ENCODE measurements at regions not wholly inside any gene's neighbourhood (a gene's known extent, or its start where the extent isn't known, plus 50 kb on each side); places are given as distances from the start of the nearest gene placed in this dataset.

DNA sequence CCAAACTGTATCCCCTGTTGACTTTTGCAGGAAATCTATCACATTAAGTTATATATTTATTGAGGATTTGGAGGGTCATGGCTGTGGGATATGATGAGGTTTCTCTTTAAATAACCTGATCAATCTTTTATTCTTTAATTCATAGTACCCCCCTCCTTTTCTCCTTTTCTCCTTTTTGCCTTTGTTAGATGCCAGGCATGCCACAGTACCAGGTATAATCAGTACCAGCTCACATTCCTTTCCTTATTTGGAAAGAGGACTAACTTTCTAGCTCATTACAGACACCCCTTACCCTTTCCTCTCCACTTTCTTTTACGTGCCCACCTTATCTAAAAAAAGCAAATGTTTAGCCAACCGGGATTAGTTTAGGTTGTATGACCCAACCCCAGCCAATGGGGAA, 326.4 kb upstream of the NAALADL2 start (continued):
- no peak for TF ChIP-seq FOSL2 (IDR thresholded peaks at IDR 0.05; ENCODE audit: borderline replicate concordance, low read depth)
- no peak for TF ChIP-seq GABPA (IDR thresholded peaks at IDR 0.05; ENCODE audit: low read depth)
- no peak for TF ChIP-seq EZH2phosphoT487 (IDR thresholded peaks at IDR 0.05; ENCODE audit: borderline replicate concordance, low read depth)

DNA sequence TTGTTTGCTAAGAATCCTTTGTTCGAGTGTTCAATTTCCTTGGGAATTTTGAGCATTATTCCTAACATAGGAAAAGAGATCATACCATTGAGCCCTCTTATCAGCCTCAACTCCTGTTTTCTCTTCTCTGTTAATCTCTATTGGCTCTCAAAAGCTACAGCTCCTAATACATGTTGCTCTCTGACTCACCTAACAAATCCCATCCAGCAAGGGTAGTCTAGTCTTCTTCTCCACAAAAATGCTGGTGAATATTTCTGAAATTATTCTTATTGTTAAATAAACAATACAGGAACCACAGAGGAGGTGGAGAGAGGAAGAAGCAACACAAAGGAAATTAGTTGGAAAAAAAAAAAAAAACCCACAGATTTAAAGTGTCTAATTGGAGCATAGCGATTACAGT, 325.8 kb upstream of the NAALADL2 start:
- no peaks in the 10 kb centered on the region for H3K9me3 ChIP-seq
- H3K4me3 ChIP-seq (ENCODE audit: low read depth in 2 of 2, low read length in 1 of 2): no peak overlapping the region
- TF ChIP-seq JUND (IDR thresholded peaks at IDR 0.05) (peak; percentile 11; the same call in 1 of the 2 replicates), SMC3 (IDR thresholded peaks at IDR 0.05; ENCODE audit: low read depth, low read length) (no peak)
- no peak overlapping the region for H3K9ac ChIP-seq
- H3K27ac ChIP-seq (ENCODE audit: low read depth in 2 of 2, low read length in 1 of 2): peak overlapping the region in 1 of 2 experiments; percentile 15; a peak in 2 of 4 replicates
- 93% methylated on average over 2 of the region's 2 CpGs for WGBS (ENCODE audit: low lambda C conversion rate)
- H3K4me2 ChIP-seq: 0 out of 2 replicates have a peak overlapping the region, but pooled peaks have one; percentile 42
- H3K36me3 ChIP-seq (replicated peaks in 1 of 2; ENCODE audit: control insufficient read depth in 1 of 2, insufficient read depth in 2 of 2, low read length in 1 of 2): no peaks in the 10 kb centered on the region
- peaks cover 7% of the 10 kb centered on the region for H3F3A ChIP-seq (replicated peaks; ENCODE audit: insufficient read depth)
- no peaks in the 10 kb centered on the region for H4K20me1 ChIP-seq (ENCODE audit: insufficient read depth)
- H2AFZ ChIP-seq (ENCODE audit: low read depth): no peak overlapping the region
- H3K27me3 ChIP-seq (ENCODE audit: insufficient read depth): no peaks in the 10 kb centered on the region
- H3K79me2 ChIP-seq (ENCODE audit: insufficient read depth): no peaks in the 10 kb centered on the region
- POLR2A ChIA-PET: no interaction called here
- DNase-seq: no peak
- H3K4me1 ChIP-seq (ENCODE audit: control insufficient read depth in 1 of 2, insufficient read depth in 2 of 2, low read depth in 1 of 2, low read length in 1 of 2): peaks cover 0 to 12% of the 10 kb centered on the region in 2 experiments; a peak in 1 of 4 replicates
- no peaks in the 10 kb centered on the region; the same call in 1 of the 2 replicates for H3K9me2 ChIP-seq
- CTCF ChIA-PET: no interaction called here

GRCh38 chr3:174536319-174536718, 322.8 kb upstream of the NAALADL2 start:
- Histone ChIP-seq H3K36me3 (replicated peaks in 1 of 2; ENCODE audit: control insufficient read depth in 1 of 2, insufficient read depth in 2 of 2, low read length in 1 of 2) (no peaks in the 10 kb centered on the region), H3K9me2 (no peaks in the 10 kb centered on the region; the same call in 1 of the 2 replicates), H3K4me2 (no peak overlapping the region), H3K4me3 (ENCODE audit: low read depth in 2 of 2, low read length in 1 of 2) (no peak overlapping the region), H2AFZ (ENCODE audit: low read depth) (no peak overlapping the region), H3K79me2 (ENCODE audit: insufficient read depth) (no peaks in the 10 kb centered on the region), H3K4me1 (ENCODE audit: control insufficient read depth in 1 of 2, insufficient read depth in 2 of 2, low read depth in 1 of 2, low read length in 1 of 2) (peaks cover 0 to 12% of the 10 kb centered on the region in 2 experiments; a peak in 2 of 4 replicates), H4K20me1 (ENCODE audit: insufficient read depth) (no peaks in the 10 kb centered on the region), H3K27me3 (ENCODE audit: insufficient read depth) (no peaks in the 10 kb centered on the region), H3K9ac (no peak overlapping the region), H3F3A (replicated peaks; ENCODE audit: insufficient read depth) (peaks cover 7% of the 10 kb centered on the region), H3K9me3 (no peaks in the 10 kb centered on the region), H3K27ac (ENCODE audit: low read depth in 2 of 2, low read length in 1 of 2) (no peak overlapping the region)
- TF ChIP-seq TCF12 (IDR thresholded peaks at IDR 0.05): no peak
- no peak for TF ChIP-seq JUND (IDR thresholded peaks at IDR 0.05)
- no peak for TF ChIP-seq TAF1 (IDR thresholded peaks at IDR 0.05; ENCODE audit: borderline replicate concordance, low read depth, low read length)
- TF ChIP-seq EZH2phosphoT487 (IDR thresholded peaks at IDR 0.05; ENCODE audit: borderline replicate concordance, low read depth): no peak
- no peak for TF ChIP-seq RFX5 (IDR thresholded peaks at IDR 0.05; ENCODE audit: low read length)
- no peak for TF ChIP-seq EP300 (IDR thresholded peaks at IDR 0.05; ENCODE audit: borderline replicate concordance in 1 of 2, low read depth in 1 of 2, low read length in 1 of 2)
- 62% methylated on average over 4 of the region's 4 CpGs for WGBS (ENCODE audit: low lambda C conversion rate)
- CTCF ChIA-PET: no interaction called here
- DNase-seq: no peak
- POLR2A ChIA-PET: no interaction called here

- no peaks in the 10 kb centered on the region for H3K27me3 ChIP-seq (ENCODE audit: insufficient read depth)
- WGBS (ENCODE audit: low lambda C conversion rate): 96% methylated on average over 3 of the region's 3 CpGs
These were observed 321.0 kb upstream of the NAALADL2 start for GRCh38 chr3:174538151-174538550.

More at GRCh38 chr3:174538151-174538550, 321.0 kb upstream of the NAALADL2 start:
- H3K4me1 ChIP-seq (ENCODE audit: control insufficient read depth in 1 of 2, insufficient read depth in 2 of 2, low read depth in 1 of 2, low read length in 1 of 2): peaks cover 0 to 4% of the 10 kb centered on the region in 2 experiments; a peak in 2 of 4 replicates
- ChIA-PET POLR2A (no interaction called here), CTCF (no interaction called here)
- no peak for TF ChIP-seq NRF1 (IDR thresholded peaks at IDR 0.05; ENCODE audit: low read depth, low read length)
- TF ChIP-seq USF1 (IDR thresholded peaks at IDR 0.05; ENCODE audit: borderline replicate concordance, low read depth): no peak
- no peak for TF ChIP-seq POLR2AphosphoS5 (IDR thresholded peaks at IDR 0.05; ENCODE audit: low read depth, low read length)
- TF ChIP-seq CHD2 (IDR thresholded peaks at IDR 0.05; ENCODE audit: low read length, partially characterized antibody): no peak
- H3K9me2 ChIP-seq: no peaks in the 10 kb centered on the region; the same call in 1 of the 2 replicates
- H3K27ac ChIP-seq (ENCODE audit: low read depth in 2 of 2, low read length in 1 of 2): no peak overlapping the region
- H3K4me3 ChIP-seq (ENCODE audit: low read depth in 2 of 2, low read length in 1 of 2): no peak overlapping the region
- H3K79me2 ChIP-seq (ENCODE audit: insufficient read depth): no peaks in the 10 kb centered on the region
- H2AFZ ChIP-seq (ENCODE audit: low read depth): no peak overlapping the region
- H4K20me1 ChIP-seq (ENCODE audit: insufficient read depth): no peaks in the 10 kb centered on the region
- DNase-seq: no peak
- H3F3A ChIP-seq (replicated peaks; ENCODE audit: insufficient read depth): peaks cover 5% of the 10 kb centered on the region
- H3K36me3 ChIP-seq (replicated peaks in 1 of 2; ENCODE audit: control insufficient read depth in 1 of 2, insufficient read depth in 2 of 2, low read length in 1 of 2): no peaks in the 10 kb centered on the region
- H3K4me2 ChIP-seq: no peak overlapping the region
- no peaks in the 10 kb centered on the region for H3K9me3 ChIP-seq
- H3K9ac ChIP-seq: no peak overlapping the region
